ENCODE measurements at regions not wholly inside any gene's neighbourhood (a gene's known extent, or its start where the extent isn't known, plus 50 kb on each side); places are given as distances from the start of the nearest gene placed in this dataset.

- Histone ChIP-seq H3K36me3 (ENCODE audit: insufficient read depth, low read length) (no peaks in the 10 kb centered on the region), H3F3A (ENCODE audit: insufficient read depth, low read length, poor library complexity, severe bottlenecking) (no peaks in the 10 kb centered on the region), H3K4me3 (ENCODE audit: low read length) (no peak overlapping the region), H3K27me3 (ENCODE audit: insufficient read depth, low read depth, low read length) (no peaks in the 10 kb centered on the region), H3K4me2 (ENCODE audit: low read length) (no peak overlapping the region), H4K20me1 (ENCODE audit: insufficient read depth) (no peaks in the 10 kb centered on the region), H3K9me3 (ENCODE audit: low read length) (no peaks in the 10 kb centered on the region), H2AFZ (ENCODE audit: low read depth, low read length) (no peak overlapping the region), H3K9me2 (ENCODE audit: insufficient read depth, low read length) (no peaks in the 10 kb centered on the region), H3K27ac (ENCODE audit: low read length) (no peak overlapping the region), H3K9ac (ENCODE audit: low read length) (no peak overlapping the region), H3K79me2 (replicated peaks; ENCODE audit: insufficient read depth, low read length) (no peaks in the 10 kb centered on the region)
- no peak for TF ChIP-seq MXI1 (conservative IDR thresholded peaks at IDR 0.05; ENCODE audit: poor library complexity, severe bottlenecking)
- TF ChIP-seq EZH2 (IDR thresholded peaks at IDR 0.05; ENCODE audit: borderline replicate concordance, insufficient read depth, low read length, poor library complexity, severe bottlenecking), result no peak
- TF ChIP-seq REST (IDR thresholded peaks at IDR 0.05; ENCODE audit: borderline replicate concordance), result no peak
- no peak for TF ChIP-seq SMC3 (conservative IDR thresholded peaks at IDR 0.05; ENCODE audit: poor library complexity)
- no peak for TF ChIP-seq POLR2AphosphoS5 (IDR thresholded peaks at IDR 0.05)
- no peak for TF ChIP-seq RAD21 (conservative IDR thresholded peaks at IDR 0.05)
- TF ChIP-seq, protein P1, sequence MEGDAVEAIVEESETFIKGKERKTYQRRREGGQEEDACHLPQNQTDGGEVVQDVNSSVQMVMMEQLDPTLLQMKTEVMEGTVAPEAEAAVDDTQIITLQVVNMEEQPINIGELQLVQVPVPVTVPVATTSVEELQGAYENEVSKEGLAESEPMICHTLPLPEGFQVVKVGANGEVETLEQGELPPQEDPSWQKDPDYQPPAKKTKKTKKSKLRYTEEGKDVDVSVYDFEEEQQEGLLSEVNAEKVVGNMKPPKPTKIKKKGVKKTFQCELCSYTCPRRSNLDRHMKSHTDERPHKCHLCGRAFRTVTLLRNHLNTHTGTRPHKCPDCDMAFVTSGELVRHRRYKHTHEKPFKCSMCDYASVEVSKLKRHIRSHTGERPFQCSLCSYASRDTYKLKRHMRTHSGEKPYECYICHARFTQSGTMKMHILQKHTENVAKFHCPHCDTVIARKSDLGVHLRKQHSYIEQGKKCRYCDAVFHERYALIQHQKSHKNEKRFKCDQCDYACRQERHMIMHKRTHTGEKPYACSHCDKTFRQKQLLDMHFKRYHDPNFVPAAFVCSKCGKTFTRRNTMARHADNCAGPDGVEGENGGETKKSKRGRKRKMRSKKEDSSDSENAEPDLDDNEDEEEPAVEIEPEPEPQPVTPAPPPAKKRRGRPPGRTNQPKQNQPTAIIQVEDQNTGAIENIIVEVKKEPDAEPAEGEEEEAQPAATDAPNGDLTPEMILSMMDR (IDR thresholded peaks at IDR 0.05; ENCODE audit: poor library complexity, severe bottlenecking), result no peak
- no peak for TF ChIP-seq EP300 (conservative IDR thresholded peaks at IDR 0.05; ENCODE audit: poor library complexity, severe bottlenecking)
- no peak for TF ChIP-seq TAF1 (IDR thresholded peaks at IDR 0.05; ENCODE audit: low read depth)
These were observed 532.8 kb downstream of the MATN1 start for GRCh38 chr1:30190511-30191153.

GRCh38 chr1:30189818-30190500 lies 533.4 kb downstream of the MATN1 start:
- Histone ChIP-seq H3K9me2 (ENCODE audit: insufficient read depth, low read length) (no peaks in the 10 kb centered on the region), H3K79me2 (replicated peaks; ENCODE audit: insufficient read depth, low read length) (no peaks in the 10 kb centered on the region), H3K36me3 (ENCODE audit: insufficient read depth, low read length) (no peaks in the 10 kb centered on the region), H3K27ac (ENCODE audit: low read length) (no peak overlapping the region), H3K27me3 (ENCODE audit: insufficient read depth, low read depth, low read length) (no peaks in the 10 kb centered on the region), H3K9me3 (ENCODE audit: low read length) (no peaks in the 10 kb centered on the region), H2AFZ (ENCODE audit: low read depth, low read length) (no peak overlapping the region), H4K20me1 (ENCODE audit: insufficient read depth) (no peaks in the 10 kb centered on the region), H3F3A (ENCODE audit: insufficient read depth, low read length, poor library complexity, severe bottlenecking) (no peaks in the 10 kb centered on the region), H3K4me3 (ENCODE audit: low read length) (no peak overlapping the region), H3K4me2 (ENCODE audit: low read length) (no peak overlapping the region), H3K9ac (ENCODE audit: low read length) (no peak overlapping the region)
- no peak for TF ChIP-seq EZH2 (IDR thresholded peaks at IDR 0.05; ENCODE audit: borderline replicate concordance, insufficient read depth, low read length, poor library complexity, severe bottlenecking)
- TF ChIP-seq POLR2AphosphoS5 (IDR thresholded peaks at IDR 0.05), result no peak
- no peak for TF ChIP-seq SMC3 (conservative IDR thresholded peaks at IDR 0.05; ENCODE audit: poor library complexity)
- TF ChIP-seq, protein P1 (IDR thresholded peaks at IDR 0.05; ENCODE audit: poor library complexity, severe bottlenecking), result no peak
- no peak for TF ChIP-seq TAF1 (IDR thresholded peaks at IDR 0.05; ENCODE audit: low read depth)
- no peak for TF ChIP-seq EP300 (conservative IDR thresholded peaks at IDR 0.05; ENCODE audit: poor library complexity, severe bottlenecking)
- no peak for TF ChIP-seq RAD21 (conservative IDR thresholded peaks at IDR 0.05)
- no peak for TF ChIP-seq REST (IDR thresholded peaks at IDR 0.05; ENCODE audit: borderline replicate concordance)

All from neural cell (in vitro differentiated cells).